SK-N-SH (cell line): ENCODE measurements at regions not wholly inside any gene's neighbourhood (a gene's known extent, or its start where the extent isn't known, plus 50 kb on each side); places are given as distances from the start of the nearest gene placed in this dataset.

Experiments
- CTCF ChIA-PET: fragments of 300-600, 350-600 bp; formaldehyde crosslinking; extraction: SDS; loops from one replicate; lab custom pipeline; 2021; lab: Yijun Ruan, JAX
- POLR2A ChIA-PET: fragments of 350-600 bp; sonication (Branson Sonifier 250); formaldehyde crosslinking; extraction: SDS; loops from one replicate; lab custom pipeline; 2020; ENCODE audit warnings: antibody characterized with exemption, inconsistent platforms; lab: Yijun Ruan, JAX
- DNase-seq: peaks from one replicate; pipeline ENCODE4 v3.0.0; 2012
- H2AFZ ChIP-seq: fragments of 200-600 bp; sonication (generic); 2 replicates; pipeline ENCODE4 v1.8.1; 2016; ENCODE audit warnings: antibody characterized with exemption, mild to moderate bottlenecking, low read depth
- H3F3A ChIP-seq: fragments of 200-600 bp; sonication (generic); replicated peaks from 2 replicates; pipeline ENCODE3; 2016; ENCODE audit warnings: antibody characterized with exemption, mild to moderate bottlenecking; ENCODE audit not compliant: insufficient read depth
- H3K27ac ChIP-seq, 2 experiments: fragments of 200-500 bp in 1 of 2; fragments of 200-600 bp in 1 of 2; sonication (Bioruptor generic) in 1 of 2; sonication (generic), shearing (Covaris generic) in 1 of 2; 2 replicates each; pipeline versions ENCODE4 v1.5.1 to v1.6.1; 2014 to 2016; ENCODE audit warnings: low read depth in 2 of 2, inconsistent platforms in 1 of 2, low read length in 1 of 2, mild to moderate bottlenecking in 1 of 2, mixed read lengths in 1 of 2
- H3K27me3 ChIP-seq: fragments of 200-600 bp; sonication (generic), shearing (Covaris generic); 2 replicates; pipeline ENCODE4 v1.6.1; 2016; ENCODE audit warnings: mixed run types; ENCODE audit not compliant: insufficient read depth
- H3K36me3 ChIP-seq, 2 experiments: fragments of 200-500 bp in 1 of 2; fragments of 200-600 bp in 1 of 2; sonication (Bioruptor generic) in 1 of 2; sonication (generic) in 1 of 2; replicated peaks in 1 of 2; 2 replicates each; pipeline versions ENCODE3 to v1.5.1; 2014 to 2016; ENCODE audit warnings: low read length in 1 of 2, mild to moderate bottlenecking in 1 of 2; ENCODE audit not compliant: insufficient read depth in 2 of 2, control insufficient read depth in 1 of 2
- H3K4me1 ChIP-seq, 2 experiments: fragments of 200-500 bp in 1 of 2; fragments of 200-600 bp in 1 of 2; sonication (Bioruptor generic) in 1 of 2; sonication (generic), shearing (Covaris generic) in 1 of 2; 2 replicates each; pipeline versions ENCODE4 v1.5.1 to v1.6.1; 2014 to 2016; ENCODE audit warnings: low read depth in 1 of 2, low read length in 1 of 2, mixed run types in 1 of 2; ENCODE audit not compliant: insufficient read depth in 2 of 2, control insufficient read depth in 1 of 2
- H3K4me2 ChIP-seq: fragments of 200-600 bp; sonication (generic), shearing (Covaris generic); 2 replicates; pipeline ENCODE4 v1.6.1; 2017; ENCODE audit warnings: mixed run types
- H3K4me3 ChIP-seq, 2 experiments: fragments of 200-500 bp in 1 of 2; fragments of 200-600 bp in 1 of 2; sonication (Bioruptor generic) in 1 of 2; sonication (generic), shearing (Covaris generic) in 1 of 2; 2 replicates each; pipeline versions ENCODE4 v1.5.1 to v1.8.1; 2014 to 2016; ENCODE audit warnings: low read depth in 2 of 2, inconsistent platforms in 1 of 2, low read length in 1 of 2, mild to moderate bottlenecking in 1 of 2, mixed read lengths in 1 of 2, moderate library complexity in 1 of 2
- H3K79me2 ChIP-seq: fragments of 200-600 bp; sonication (generic); 2 replicates; pipeline ENCODE4 v1.8.1; 2017; ENCODE audit warnings: mild to moderate bottlenecking; ENCODE audit not compliant: insufficient read depth
- H3K9ac ChIP-seq: fragments of 200-600 bp; sonication (generic); 2 replicates; pipeline ENCODE4 v1.6.1; 2017; ENCODE audit warnings: mixed run types
- H3K9me2 ChIP-seq: fragments of 200-600 bp; sonication (generic); 2 replicates; pipeline ENCODE4 v1.6.1; 2017; ENCODE audit warnings: mixed run types
- H3K9me3 ChIP-seq: fragments of 200-600 bp; sonication (generic); 2 replicates; pipeline ENCODE4 v1.6.1; 2017; ENCODE audit warnings: mixed run types, mild to moderate bottlenecking, moderate library complexity
- H4K20me1 ChIP-seq: fragments of 200-600 bp; sonication (generic); 2 replicates; pipeline ENCODE4 v1.6.1; 2017; ENCODE audit warnings: mild to moderate bottlenecking, mixed run types; ENCODE audit not compliant: insufficient read depth
- EP300 ChIP-seq, 2 experiments: IDR thresholded peaks; 2 replicates each; pipeline versions ENCODE4 v1.4.0 to v1.6.1; 2012; ENCODE audit warnings: borderline replicate concordance in 1 of 2, low read depth in 1 of 2, low read length in 1 of 2
- FOXJ3 ChIP-seq: sonication (generic); formaldehyde crosslinking; IDR thresholded peaks from 2 replicates; pipeline ENCODE4 v1.5.1; 2020; ENCODE audit warnings: mild to moderate bottlenecking, missing genetic modification reagents
- FOXM1 ChIP-seq: IDR thresholded peaks from 2 replicates; pipeline ENCODE4 v1.4.0; 2012; ENCODE audit warnings: low read depth, mild to moderate bottlenecking
- GABPA ChIP-seq: IDR thresholded peaks from 2 replicates; pipeline ENCODE4 v1.4.0; 2012; ENCODE audit warnings: low read depth, mild to moderate bottlenecking
- GATA2 ChIP-seq: sonication (generic); formaldehyde crosslinking; IDR thresholded peaks from 2 replicates; pipeline ENCODE4 v1.5.0; 2020; ENCODE audit warnings: mild to moderate bottlenecking, missing genetic modification reagents
- MXI1 ChIP-seq: IDR thresholded peaks from 2 replicates; pipeline ENCODE4 v1.6.1; 2012; ENCODE audit warnings: mild to moderate bottlenecking, low read depth, low read length, improper control_type of control experiment
- NFIC ChIP-seq: IDR thresholded peaks from 2 replicates; pipeline ENCODE4 v1.4.0; 2012; ENCODE audit warnings: borderline replicate concordance
- POLR2AphosphoS5 ChIP-seq: IDR thresholded peaks from 2 replicates; pipeline ENCODE4 v1.6.1; 2012; ENCODE audit warnings: low read depth, low read length
- RAD21 ChIP-seq: IDR thresholded peaks from 2 replicates; pipeline ENCODE4 v1.6.1; 2012; ENCODE audit warnings: mild to moderate bottlenecking, low read length
- RCOR1 ChIP-seq: fragments of 150-350 bp; IDR thresholded peaks from 2 replicates; pipeline ENCODE4 v1.6.1; 2017; ENCODE audit warnings: antibody characterized with exemption, low read length
- SIN3A ChIP-seq: IDR thresholded peaks from 2 replicates; pipeline ENCODE4 v1.6.1; 2012; ENCODE audit warnings: low read depth, mild to moderate bottlenecking, low read length, moderate library complexity, borderline replicate concordance
- SMC3 ChIP-seq: IDR thresholded peaks from 2 replicates; pipeline ENCODE4 v1.6.1; 2012; ENCODE audit warnings: low read depth, low read length, improper control_type of control experiment
- TCF12 ChIP-seq: IDR thresholded peaks from 2 replicates; pipeline ENCODE4 v1.4.0; 2012
- WGBS: methylation state at CpG from one replicate; pipeline ENCODE4 v1.1.6; 2017; ENCODE audit warnings: low lambda C conversion rate; 5-methylcytosine and 5-hydroxymethylcytosine counted together
- TF ChIP-seq, protein P1 (sequence below): fragments of 200-600 bp; sonication (generic); IDR thresholded peaks from 2 replicates; pipeline ENCODE4 v1.6.1; 2017; ENCODE audit warnings: antibody characterized with exemption, mild to moderate bottlenecking, moderate library complexity
- TF ChIP-seq, protein P2 (sequence below): IDR thresholded peaks from 2 replicates; pipeline ENCODE4 v1.4.0; 2012; ENCODE audit warnings: low read depth, borderline replicate concordance
- TF ChIP-seq, protein P3 (sequence below): IDR thresholded peaks from 2 replicates; pipeline ENCODE4 v1.4.0; 2012; ENCODE audit warnings: low read depth

DNA sequence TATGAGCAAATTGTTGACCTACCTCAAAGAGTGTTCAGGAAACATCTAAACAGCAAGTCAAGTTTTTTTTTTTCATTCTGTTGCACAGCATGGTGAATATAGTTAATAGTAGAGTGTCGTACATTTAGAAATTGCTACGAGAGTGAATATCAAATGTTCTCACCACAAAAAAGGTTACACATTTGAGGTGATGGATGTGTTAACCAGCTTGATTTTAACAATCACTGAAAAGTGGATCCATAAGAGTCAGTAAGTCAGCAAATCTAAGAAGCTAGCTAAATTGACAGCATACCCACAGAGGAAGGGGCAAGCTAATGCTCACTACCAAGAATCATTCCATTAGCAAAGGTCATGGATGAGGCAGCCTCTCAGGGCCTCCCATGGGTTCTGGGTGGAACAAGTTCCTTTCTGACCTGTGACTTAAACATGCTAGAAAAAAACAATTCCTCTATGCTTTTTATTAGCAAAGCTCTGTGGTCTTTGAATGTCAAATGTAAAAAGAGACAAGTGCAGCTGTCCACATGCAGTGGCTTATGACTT, 235.4 kb upstream of the CCDC179 start:
- no peak for DNase-seq
- TF ChIP-seq EP300 (IDR thresholded peaks at IDR 0.05; ENCODE audit: borderline replicate concordance in 1 of 2, low read depth in 1 of 2, low read length in 1 of 2): no peak
- no peak for TF ChIP-seq GATA2 (CRISPR knock-in tag)
- no peak for TF ChIP-seq GABPA
- no peak for TF ChIP-seq MXI1
- no peak for TF ChIP-seq POLR2AphosphoS5
- TF ChIP-seq, protein P1, sequence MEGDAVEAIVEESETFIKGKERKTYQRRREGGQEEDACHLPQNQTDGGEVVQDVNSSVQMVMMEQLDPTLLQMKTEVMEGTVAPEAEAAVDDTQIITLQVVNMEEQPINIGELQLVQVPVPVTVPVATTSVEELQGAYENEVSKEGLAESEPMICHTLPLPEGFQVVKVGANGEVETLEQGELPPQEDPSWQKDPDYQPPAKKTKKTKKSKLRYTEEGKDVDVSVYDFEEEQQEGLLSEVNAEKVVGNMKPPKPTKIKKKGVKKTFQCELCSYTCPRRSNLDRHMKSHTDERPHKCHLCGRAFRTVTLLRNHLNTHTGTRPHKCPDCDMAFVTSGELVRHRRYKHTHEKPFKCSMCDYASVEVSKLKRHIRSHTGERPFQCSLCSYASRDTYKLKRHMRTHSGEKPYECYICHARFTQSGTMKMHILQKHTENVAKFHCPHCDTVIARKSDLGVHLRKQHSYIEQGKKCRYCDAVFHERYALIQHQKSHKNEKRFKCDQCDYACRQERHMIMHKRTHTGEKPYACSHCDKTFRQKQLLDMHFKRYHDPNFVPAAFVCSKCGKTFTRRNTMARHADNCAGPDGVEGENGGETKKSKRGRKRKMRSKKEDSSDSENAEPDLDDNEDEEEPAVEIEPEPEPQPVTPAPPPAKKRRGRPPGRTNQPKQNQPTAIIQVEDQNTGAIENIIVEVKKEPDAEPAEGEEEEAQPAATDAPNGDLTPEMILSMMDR: no peak
- TF ChIP-seq NFIC: no peak
- TF ChIP-seq FOXM1: no peak
- no peak for TF ChIP-seq SIN3A
- TF ChIP-seq, protein P2, sequence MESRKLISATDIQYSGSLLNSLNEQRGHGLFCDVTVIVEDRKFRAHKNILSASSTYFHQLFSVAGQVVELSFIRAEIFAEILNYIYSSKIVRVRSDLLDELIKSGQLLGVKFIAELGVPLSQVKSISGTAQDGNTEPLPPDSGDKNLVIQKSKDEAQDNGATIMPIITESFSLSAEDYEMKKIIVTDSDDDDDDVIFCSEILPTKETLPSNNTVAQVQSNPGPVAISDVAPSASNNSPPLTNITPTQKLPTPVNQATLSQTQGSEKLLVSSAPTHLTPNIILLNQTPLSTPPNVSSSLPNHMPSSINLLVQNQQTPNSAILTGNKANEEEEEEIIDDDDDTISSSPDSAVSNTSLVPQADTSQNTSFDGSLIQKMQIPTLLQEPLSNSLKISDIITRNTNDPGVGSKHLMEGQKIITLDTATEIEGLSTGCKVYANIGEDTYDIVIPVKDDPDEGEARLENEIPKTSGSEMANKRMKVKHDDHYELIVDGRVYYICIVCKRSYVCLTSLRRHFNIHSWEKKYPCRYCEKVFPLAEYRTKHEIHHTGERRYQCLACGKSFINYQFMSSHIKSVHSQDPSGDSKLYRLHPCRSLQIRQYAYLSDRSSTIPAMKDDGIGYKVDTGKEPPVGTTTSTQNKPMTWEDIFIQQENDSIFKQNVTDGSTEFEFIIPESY: no peak
- TF ChIP-seq TCF12: no peak
- no peak for TF ChIP-seq FOXJ3
- TF ChIP-seq RAD21: no peak
- TF ChIP-seq RCOR1: no peak
- TF ChIP-seq SMC3: no peak
- Histone ChIP-seq H4K20me1 (no peaks in the 10 kb centered on the region), H3K4me3 (no peak overlapping the region), H3K27ac (no peak overlapping the region), H3K9me3 (no peaks in the 10 kb centered on the region), H3K4me2 (no peak overlapping the region), H3K9me2 (no peaks in the 10 kb centered on the region), H3K9ac (no peak overlapping the region), H3K27me3 (no peaks in the 10 kb centered on the region), H2AFZ (no peak overlapping the region), H3K36me3 (no peaks in the 10 kb centered on the region), H3K79me2 (no peaks in the 10 kb centered on the region), H3F3A (no peaks in the 10 kb centered on the region), H3K4me1 (no peaks in the 10 kb centered on the region; a peak in 1 of 4 replicates)
- WGBS: 81% methylated on average over 2 of the region's 2 CpGs
- ChIA-PET CTCF (no interaction called here), POLR2A (no interaction called here)

DNA sequence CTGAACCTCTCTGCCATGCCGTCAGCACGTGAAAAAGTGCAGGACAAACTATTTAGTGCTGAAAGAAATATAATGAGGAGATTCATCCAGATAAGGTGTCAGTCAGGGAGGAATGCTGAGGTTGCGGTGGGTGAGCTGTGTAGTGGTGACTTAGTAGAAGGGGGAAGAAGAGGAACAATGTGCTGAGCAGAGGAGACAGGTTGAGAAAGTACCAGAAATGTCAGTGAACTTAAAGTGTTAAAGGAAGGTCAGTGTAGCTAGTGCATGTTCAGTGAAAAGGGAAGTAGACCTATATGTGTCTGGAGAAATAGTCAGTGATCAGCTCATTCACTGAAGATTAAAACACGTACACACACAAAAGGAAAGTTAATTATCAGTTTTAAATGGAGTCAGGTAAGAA, 237.6 kb upstream of the CCDC179 start:
- CTCF ChIA-PET: interaction anchor here (1.3 to 1.9 kb wide), 2 partner anchors 76 to 222 kb away, joined by 3 to 4 read pairs; no protein-coding TSS in a partner anchor
- Histone ChIP-seq H3F3A (no peaks in the 10 kb centered on the region), H3K4me3 (no peak overlapping the region), H3K9ac (no peak overlapping the region), H3K9me2 (no peaks in the 10 kb centered on the region), H3K9me3 (no peaks in the 10 kb centered on the region), H3K36me3 (no peaks in the 10 kb centered on the region), H3K79me2 (no peaks in the 10 kb centered on the region), H3K4me1 (no peaks in the 10 kb centered on the region; a peak in 1 of 4 replicates), H4K20me1 (no peaks in the 10 kb centered on the region), H2AFZ (no peak overlapping the region), H3K27ac (no peak overlapping the region), H3K4me2 (no peak overlapping the region), H3K27me3 (no peaks in the 10 kb centered on the region)
- TF ChIP-seq, protein P3, sequence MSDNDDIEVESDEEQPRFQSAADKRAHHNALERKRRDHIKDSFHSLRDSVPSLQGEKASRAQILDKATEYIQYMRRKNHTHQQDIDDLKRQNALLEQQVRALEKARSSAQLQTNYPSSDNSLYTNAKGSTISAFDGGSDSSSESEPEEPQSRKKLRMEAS: no peak
- peak; percentile 17; the same call in 1 of the 2 replicates for TF ChIP-seq GATA2 (CRISPR knock-in tag)
- POLR2A ChIA-PET: no interaction called here
- DNase-seq: no peak
- 72% methylated on average over 4 of the region's 4 CpGs for WGBS
